MM.1S (cell line): ENCODE measurements at regions not wholly inside any gene's neighbourhood (a gene's known extent, or its start where the extent isn't known, plus 50 kb on each side); places are given as distances from the start of the nearest gene placed in this dataset.

Experiments
- EZH2 ChIP-seq: fragments of 300-600 bp; sonication (generic); optimal IDR thresholded peaks from 2 replicates; pipeline ENCODE3; 2017; ENCODE audit warnings: low read depth, mild to moderate bottlenecking, antibody characterized with exemption, low read length, mixed read lengths
- EZH2phosphoT487 ChIP-seq: fragments of 300-600 bp; sonication (generic); IDR thresholded peaks from 2 replicates; pipeline ENCODE4 v1.6.1; 2018; ENCODE audit warnings: antibody characterized with exemption, low read length
- TF ChIP-seq, protein P1 (sequence below): fragments of 300-600 bp; sonication (generic); IDR thresholded peaks from 2 replicates; pipeline ENCODE4 v1.5.1; 2016; ENCODE audit warnings: antibody characterized with exemption, low read length, mixed read lengths

DNA sequence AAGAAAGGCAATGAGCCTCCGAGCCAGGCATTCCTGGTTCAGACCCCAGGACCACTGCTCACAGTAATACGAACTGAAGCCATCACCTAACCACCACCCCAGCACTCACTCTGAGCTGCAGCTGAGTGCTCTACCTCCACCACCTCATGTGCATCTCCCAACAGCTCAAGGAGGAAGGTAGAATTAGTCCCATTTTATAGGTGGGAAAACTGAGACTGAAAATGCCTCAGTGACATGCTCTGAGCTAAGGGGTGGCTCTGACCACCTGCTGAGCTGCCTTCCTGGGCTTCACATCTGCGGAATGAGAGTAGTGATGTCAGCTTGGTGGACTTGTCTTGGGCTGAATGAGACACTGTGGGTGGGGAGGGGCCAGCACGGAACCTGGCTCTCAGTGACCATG, 159.7 kb upstream of the UNC5B start:
- TF ChIP-seq, protein P1, sequence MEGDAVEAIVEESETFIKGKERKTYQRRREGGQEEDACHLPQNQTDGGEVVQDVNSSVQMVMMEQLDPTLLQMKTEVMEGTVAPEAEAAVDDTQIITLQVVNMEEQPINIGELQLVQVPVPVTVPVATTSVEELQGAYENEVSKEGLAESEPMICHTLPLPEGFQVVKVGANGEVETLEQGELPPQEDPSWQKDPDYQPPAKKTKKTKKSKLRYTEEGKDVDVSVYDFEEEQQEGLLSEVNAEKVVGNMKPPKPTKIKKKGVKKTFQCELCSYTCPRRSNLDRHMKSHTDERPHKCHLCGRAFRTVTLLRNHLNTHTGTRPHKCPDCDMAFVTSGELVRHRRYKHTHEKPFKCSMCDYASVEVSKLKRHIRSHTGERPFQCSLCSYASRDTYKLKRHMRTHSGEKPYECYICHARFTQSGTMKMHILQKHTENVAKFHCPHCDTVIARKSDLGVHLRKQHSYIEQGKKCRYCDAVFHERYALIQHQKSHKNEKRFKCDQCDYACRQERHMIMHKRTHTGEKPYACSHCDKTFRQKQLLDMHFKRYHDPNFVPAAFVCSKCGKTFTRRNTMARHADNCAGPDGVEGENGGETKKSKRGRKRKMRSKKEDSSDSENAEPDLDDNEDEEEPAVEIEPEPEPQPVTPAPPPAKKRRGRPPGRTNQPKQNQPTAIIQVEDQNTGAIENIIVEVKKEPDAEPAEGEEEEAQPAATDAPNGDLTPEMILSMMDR = no peak
- no peak for TF ChIP-seq EZH2phosphoT487
- TF ChIP-seq EZH2 = no peak
